ENCODE measurements at regions not wholly inside any gene's neighbourhood (a gene's known extent, or its start where the extent isn't known, plus 50 kb on each side); places are given as distances from the start of the nearest gene placed in this dataset.
"Not testable (repeated sequence)": the region's sequence is repeated elsewhere in the genome, so short reads cannot be mapped to it uniquely, and the experiment has no call there.

- DNase-seq (ENCODE audit: low spot score), result no peak
These were observed 1678.1 kb downstream of the KCNT2 start for GRCh38 chr1:194930132-194930531.

DNA sequence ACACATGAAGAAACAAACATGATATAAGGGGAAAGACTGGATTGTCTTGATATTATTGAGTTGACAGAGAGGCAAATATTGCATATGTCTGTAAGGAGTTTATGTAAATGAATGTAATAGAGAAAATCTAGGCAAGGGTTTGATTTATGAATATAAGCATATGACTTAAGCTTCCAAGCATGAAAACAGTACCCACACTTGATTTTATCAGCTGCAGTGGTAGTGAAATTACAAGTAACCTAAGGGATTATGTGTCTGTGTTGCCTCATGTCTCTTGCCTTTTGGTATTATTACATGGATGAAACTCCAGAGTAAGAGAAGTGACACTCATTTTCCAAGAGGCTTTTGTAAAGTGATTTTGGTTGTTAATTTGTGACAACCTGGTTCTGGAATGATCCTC, 1678.9 kb downstream of the KCNT2 start:
- peak; percentile 3 for DNase-seq (ENCODE audit: low spot score)

DNA sequence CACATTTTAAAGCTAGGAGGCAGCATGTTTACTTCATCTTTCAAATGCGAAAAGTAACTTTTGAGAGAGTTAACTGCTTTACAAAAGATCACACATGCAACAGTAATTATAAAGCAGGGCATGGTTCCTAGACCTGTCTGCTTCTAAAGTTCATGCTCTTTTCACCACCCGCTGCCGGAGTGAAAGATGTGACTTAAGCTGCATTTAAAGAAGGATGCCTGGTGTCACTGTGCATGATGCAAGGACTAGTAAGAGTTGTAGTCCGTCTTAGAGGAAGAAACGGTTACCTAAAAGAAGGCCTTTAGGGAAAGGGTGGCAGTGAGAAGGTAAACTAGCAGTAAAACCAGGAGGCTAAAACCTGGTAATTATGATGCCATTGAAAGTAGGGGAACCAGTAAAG, 1689.1 kb downstream of the KCNT2 start:
- DNase-seq (ENCODE audit: low spot score), result no peak

GRCh38 chr1:194917769-194918168, 1690.5 kb downstream of the KCNT2 start:
- no peak for DNase-seq (ENCODE audit: low spot score)

GRCh38 chr1:194908643-194909042, 1699.6 kb downstream of the KCNT2 start:
- no peak for DNase-seq (ENCODE audit: low spot score)

- no peak for DNase-seq (ENCODE audit: low spot score)
These were observed 1704.7 kb downstream of the KCNT2 start for GRCh38 chr1:194903524-194903923.

DNA sequence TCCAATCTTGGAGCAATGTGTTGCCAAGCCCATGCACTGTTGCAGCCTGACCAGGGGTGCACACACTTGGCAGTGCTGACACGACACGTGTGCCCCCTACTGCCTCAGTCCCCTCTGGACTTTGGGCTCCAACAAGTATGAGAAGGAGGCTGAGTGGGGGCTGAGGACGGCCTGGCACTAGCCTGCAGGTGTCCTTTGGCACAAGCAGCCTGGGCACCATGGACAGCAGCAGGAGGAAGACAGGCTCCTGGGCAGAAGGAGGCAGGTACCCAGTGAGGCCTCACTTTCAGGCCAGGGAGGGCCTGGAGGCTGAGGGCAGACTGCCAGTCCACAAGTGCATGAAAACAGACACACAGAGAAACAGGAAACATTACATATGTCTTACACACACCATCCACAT, 1702.9 kb upstream of the B3GALT2 start:
- no peak for DNase-seq (ENCODE audit: low spot score)

DNA sequence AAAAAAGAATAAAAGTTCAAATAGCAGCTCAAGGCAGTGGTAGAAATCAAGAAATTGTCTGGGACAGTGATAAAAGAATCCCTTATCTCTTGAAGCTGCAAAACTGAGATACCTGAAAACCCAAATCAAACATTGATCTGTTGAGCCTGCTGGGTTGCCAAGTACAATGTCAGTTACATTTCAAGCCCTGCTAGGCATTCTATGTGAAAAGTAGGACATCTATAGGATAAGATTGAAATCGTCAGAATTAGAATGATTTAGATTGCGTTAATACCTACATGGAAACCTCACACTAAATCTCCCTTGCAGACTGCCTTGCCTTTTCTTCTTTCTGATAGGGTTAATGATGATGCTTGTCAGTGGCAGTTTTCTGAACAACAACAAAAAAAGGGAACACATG, 1684.4 kb upstream of the B3GALT2 start:
- DNase-seq (ENCODE audit: low spot score), result no peak

GRCh38 chr1:194866153-194866552, 1679.7 kb upstream of the B3GALT2 start:
- DNase-seq (ENCODE audit: low spot score), result no peak

- no peak for DNase-seq (ENCODE audit: low spot score)
These were observed 1679.0 kb upstream of the B3GALT2 start for GRCh38 chr1:194865383-194865782.

DNA sequence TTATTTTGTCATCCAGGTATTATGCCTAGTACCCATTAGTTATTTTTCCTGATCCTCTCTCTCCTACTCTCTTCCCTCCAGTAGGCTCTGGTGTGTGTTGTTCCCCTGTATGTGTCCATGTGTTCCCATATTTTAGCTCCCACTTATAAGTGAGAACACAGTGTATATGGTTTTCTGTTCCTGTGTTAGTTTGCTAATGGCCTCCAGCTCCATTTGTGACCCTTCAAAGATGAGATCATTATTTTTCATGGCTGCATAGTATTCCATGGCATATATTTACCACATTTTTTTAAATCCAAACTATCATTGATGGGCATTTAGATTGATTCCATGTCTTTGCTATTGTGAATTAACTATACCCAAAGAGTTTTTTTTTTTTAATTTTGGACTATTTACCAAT, 1675.7 kb upstream of the B3GALT2 start:
- DNase-seq (ENCODE audit: low spot score), result no peak

DNA sequence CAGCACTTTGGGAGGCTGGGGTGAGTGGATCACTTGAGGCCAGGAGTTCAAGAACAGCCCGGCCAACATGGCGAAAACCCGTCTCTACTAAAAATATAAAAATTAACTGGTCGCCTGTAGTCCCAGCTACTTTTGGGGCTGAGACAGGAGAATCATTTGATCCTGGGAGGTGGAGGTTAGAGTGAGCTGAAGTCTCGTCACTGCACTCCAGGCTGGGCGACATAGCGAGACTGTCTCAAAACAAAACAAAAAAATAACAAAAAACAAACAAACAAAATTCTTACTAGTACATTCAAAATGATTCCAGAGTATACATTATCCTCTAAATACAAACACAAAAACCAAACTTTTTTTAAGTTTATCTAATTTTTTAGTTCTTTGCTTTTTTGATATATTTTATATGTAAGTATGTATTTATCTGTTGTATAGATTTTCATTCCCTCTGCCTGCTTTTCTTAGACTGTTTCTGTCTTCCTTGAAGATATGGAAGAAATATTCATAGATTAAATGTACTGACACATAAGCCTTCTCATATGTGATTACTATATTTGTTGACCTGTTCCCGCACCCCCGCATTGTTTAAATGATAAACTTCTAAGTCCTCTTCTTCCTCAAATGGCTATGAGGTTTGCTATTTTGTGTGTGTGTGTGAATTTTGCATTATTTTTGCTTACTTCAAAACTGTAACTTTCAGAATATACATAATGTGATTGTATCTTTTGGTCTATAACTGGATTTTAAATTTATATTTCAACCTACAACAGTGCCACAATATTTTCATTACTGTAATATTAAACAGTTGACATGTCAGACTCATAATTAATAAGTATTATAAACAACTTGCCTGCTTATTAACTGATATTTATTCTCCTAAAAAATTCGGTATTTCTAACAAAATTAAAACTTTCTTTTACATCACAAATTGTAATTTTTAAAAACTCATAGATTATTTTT, 1674.1 kb upstream of the B3GALT2 start:
- DNase-seq (ENCODE audit: low spot score), result no peak

DNA sequence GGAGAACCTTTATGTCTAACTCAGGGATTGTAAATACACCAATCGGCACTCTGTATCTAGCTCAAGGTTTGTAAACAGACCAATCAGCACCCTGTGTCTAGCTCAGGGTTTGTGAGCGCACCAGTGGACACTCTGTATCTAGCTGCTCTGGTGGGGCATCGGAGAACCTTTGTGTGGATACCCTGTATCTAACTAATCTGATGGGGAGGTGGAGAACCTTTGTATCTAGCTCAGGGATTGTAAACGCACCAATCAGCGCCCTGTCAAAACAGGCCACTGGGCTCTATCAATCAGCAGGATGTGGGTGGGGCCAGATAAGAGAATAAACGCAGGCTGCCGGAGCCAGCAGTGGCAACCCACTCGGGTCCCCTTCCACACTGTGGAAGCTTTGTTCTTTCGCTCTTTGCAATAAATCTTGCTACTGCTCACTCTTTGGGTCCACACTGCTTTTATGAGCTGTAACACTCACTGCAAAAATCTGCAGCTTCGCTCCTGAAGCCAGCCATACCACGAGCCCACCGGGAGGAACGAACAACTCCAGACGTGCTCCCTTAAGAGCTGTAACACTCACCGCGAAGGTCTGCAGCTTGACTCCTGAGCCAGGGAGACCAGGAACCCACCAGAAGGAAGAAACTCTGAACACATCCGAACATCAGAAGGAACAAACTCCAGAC, 1673.2 kb upstream of the B3GALT2 start:
- not testable (repeated sequence) for DNase-seq (ENCODE audit: low spot score)

DNA sequence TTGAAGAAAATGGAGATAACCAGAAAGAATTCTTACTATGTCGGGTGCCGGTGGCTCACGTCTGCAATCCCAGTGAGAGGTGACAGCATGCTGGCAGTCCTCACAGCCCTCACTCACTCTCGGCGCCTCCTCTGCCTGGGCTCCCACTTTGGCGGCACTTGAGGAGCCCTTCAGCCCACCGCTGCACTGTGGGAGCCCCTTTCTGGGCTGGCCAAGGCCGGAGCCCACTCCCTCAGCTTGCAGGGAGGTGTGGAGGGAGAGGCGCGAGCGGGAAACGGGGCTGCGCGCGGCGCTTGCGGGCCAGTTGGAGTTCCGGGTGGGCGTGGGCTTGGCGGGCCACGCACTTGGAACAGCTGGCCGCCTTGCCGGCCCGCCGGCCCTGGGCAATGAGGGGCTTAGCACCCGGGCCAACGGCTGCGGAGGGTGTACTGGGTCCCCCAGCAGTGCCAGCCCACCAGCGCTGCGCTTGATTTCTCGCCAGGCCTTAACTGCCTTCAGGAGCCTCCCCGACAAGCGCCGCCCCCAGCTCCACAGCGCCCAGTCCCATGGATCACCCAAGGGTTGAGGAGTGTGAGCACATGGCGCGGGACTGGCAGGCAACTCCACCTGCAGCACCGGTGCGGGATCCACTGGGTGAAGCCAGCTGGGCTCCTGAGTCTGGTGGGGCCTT, 1672.5 kb upstream of the B3GALT2 start:
- DNase-seq (ENCODE audit: low spot score), result not testable (repeated sequence)

- no peak for DNase-seq (ENCODE audit: low spot score)
These were observed 1671.0 kb upstream of the B3GALT2 start for GRCh38 chr1:194857413-194857812.

DNA sequence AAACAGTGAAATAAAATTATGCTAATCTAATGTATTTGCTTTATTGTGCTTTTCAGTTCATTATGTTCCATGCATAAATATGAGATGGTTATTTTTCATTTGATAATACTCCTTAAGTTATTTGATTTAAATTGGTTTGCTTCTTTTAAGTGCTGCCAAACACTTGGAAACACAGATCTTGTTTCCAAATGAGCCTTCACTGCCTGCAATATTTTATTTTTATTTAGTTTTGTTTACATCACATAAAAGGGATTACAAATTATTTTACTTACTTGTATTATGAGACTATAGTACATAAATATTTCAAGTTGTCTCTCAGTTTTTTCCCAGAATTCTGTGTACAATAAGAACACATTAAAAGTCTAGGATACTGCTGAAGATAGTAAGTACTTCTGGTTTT, 1662.4 kb upstream of the B3GALT2 start:
- DNase-seq (ENCODE audit: low spot score), result no peak

- no peak for DNase-seq (ENCODE audit: low spot score)
These were observed 1660.1 kb upstream of the B3GALT2 start for GRCh38 chr1:194846488-194846887.

- DNase-seq (ENCODE audit: low spot score), result no peak
These were observed 1656.7 kb upstream of the B3GALT2 start for GRCh38 chr1:194843077-194843476.

DNA sequence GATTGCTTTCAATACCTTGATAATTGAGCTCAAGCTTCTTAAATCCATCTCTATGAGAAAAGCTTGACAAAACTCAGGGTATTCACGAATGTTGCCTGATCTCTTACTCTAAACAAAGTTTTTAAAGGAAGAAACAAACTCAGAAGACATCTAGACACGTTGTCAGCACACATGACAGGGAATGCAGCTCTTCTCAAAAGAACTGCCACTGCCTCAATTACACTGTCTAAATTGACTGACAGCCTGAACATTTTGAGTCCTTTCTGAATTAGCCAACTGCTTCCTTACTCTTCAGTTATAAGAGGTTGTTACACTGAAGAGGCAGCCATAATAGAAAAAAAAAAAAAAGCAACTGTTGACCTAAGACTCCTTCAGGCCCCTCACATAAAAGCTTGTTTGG, 1646.7 kb upstream of the B3GALT2 start:
- no peak for DNase-seq (ENCODE audit: low spot score)

GRCh38 chr1:194831595-194831994, 1645.2 kb upstream of the B3GALT2 start:
- DNase-seq (ENCODE audit: low spot score), result not testable (repeated sequence)

- DNase-seq (ENCODE audit: low spot score), result no peak
These were observed 1644.0 kb upstream of the B3GALT2 start for GRCh38 chr1:194830387-194830786.

DNA sequence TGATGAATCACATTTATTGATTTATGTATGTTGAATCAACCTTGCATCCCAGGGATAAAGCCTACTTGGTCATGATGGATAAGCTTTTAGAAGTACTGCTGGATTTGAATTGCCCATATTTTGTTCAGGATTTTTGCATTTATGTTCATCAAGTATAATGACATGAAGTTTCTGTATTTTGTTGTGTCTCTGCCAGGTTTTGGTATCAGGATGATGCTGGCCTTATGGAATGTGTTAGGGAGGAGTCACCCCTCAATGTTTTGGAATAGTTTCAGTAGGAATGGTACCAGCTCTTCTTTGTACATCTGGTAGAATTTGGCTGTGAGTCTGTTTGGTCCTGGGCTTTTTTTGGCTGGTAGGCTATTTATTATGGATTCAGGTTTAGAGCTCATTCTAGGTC, 1643.1 kb upstream of the B3GALT2 start:
- peak; percentile 57 for DNase-seq (ENCODE audit: low spot score)

DNA sequence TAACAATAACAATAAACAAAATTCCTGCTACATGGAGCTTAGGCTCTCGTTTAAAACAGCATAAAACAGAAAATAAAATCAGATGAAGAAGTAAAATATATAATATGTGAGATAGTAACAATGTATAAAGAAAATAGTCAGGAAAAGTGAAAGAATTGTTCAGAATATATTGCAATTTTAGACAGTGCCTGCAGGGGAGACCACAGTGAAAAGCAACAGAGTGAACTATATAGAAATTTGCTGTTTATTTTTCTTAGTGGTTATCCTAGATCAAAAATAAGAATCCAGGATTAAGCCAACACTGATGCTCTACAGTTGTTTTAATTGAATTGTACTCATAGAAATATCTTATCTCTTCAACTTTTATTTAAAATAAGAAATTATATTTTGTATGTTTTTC, 1639.0 kb upstream of the B3GALT2 start:
- DNase-seq (ENCODE audit: low spot score), result no peak
